NCI-H226 (cell line): ENCODE measurements at regions not wholly inside any gene's neighbourhood (a gene's known extent, or its start where the extent isn't known, plus 50 kb on each side); places are given as distances from the start of the nearest gene placed in this dataset.

Experiments used
- DNase-seq: peaks from one replicate; pipeline ENCODE4 v3.0.0-alpha.2; 2015

DNA sequence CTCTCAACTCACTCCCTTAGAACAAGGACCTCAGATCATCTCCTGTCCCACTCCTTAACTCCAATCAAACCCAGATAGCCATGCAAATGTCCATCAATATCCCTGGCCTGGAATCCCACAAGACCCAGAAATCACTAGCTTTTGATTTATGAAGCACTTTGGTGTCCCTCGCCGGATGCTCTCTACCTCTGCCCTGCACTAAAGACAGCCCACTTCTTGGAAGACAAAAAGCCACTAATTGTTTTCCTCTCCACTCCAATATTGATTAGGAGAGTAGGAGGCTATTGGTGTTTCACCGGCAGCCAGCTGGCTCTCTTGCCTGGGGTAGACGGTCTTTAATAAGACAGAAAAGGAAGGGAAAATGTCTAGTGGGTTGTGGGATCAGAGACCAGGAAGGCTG is 221.2 kb downstream of the BUD13 start:
- DNase-seq = no peak

DNA sequence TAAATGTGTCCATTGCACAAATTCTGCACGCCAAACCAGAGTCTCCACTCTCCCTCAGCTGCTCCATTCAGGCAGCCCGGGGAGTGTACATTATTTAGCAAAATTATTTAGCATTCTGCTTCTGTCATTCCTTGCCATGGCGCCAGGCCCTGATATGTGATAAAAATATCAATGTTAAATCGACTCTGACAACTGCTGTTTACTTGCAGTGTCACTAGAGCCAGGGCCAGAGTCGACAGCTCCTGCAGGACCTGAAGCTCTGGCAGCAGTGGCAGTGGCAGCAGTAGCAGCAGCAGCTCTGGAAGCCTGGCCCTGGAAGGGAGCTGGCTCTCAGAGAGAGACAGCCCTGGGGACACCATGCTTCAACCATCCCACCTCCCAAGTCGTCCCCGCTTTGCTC is 224.5 kb downstream of the BUD13 start:
- DNase-seq = no peak

DNA sequence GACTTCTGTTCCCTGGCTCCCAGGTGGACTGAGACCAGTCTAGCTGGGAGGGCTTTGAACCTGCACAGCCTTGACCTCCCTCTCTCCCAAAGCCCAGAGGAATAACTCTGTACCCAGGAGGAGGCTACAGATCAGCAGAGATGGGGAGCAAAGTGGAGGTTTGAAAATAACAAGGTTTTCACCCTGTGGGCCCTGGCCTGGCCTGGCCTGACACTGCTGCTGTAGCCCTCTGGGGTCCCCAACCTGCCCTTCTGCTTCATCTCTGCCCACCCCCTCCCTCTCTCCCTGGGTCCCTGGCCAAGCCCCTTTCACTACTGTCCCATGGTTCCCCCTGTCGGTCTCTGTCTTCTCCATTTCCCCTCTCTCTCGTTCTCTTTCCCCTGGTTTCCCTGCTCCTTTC is 225.2 kb downstream of the BUD13 start:
- no peak for DNase-seq

DNA sequence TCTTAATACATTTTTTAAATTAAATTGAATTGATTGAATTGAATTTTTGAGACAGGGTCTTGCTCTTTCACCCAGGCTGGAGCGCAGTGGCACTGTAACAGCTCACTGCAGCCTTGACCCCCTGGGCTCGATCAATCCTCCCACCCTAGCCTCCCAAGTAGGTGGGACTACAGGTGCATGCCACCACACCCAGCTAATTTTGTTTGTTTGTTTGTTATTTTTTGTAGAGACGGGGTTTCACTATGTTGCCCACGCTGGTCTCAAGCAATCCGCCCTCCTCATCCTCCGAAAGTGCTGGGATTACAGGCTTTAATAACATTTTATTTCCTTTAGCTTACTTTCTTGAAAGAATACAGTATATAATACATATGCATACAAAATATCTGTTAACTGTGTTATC is 226.9 kb downstream of the BUD13 start:
- DNase-seq = no peak

DNA sequence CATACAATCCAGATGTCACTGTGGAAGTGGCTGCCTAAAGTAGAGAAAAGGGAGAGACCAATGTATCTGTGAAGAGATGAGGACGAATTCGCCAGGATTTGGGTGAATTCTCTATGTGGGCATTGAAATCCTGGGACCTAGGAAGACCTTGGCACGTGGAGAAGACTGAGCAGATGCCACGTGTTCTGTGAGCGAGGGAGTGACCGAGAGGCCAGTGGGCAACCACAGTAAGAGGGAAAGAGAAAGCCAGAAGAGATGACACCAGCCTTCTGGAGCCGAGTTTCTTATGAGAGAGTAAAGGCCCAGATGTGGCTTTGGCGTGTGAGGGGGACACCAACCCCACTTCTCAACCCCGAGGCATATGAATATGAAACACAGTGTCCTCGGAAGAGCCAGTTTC is 228.1 kb downstream of the BUD13 start:
- DNase-seq = no peak

DNA sequence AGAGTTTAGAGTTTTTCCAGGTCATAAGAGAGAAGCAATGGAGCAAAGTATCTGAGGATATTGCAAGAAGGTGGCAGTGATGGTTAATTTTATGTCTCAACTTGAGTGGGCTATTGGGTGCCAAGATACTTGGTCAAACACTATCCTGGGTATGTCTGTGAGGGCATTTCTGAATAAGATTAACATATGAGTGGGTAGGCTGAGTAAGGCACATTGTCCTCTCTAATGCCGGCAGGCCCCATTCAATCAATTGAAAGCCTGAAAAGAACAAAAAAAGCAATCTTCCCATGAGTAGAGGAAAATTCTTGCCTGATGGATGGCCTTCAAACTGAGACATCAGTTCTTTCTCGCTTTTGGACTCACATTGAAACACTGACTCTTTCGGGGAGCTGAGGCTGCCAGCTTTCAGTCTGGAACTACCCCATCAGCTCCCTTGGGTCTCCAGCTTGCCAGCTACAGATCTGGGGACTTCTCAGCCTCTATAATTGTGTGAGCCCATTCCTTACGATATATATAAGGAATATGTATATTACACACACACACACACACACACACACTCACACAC is 228.8 kb downstream of the BUD13 start:
- no peak for DNase-seq

DNA sequence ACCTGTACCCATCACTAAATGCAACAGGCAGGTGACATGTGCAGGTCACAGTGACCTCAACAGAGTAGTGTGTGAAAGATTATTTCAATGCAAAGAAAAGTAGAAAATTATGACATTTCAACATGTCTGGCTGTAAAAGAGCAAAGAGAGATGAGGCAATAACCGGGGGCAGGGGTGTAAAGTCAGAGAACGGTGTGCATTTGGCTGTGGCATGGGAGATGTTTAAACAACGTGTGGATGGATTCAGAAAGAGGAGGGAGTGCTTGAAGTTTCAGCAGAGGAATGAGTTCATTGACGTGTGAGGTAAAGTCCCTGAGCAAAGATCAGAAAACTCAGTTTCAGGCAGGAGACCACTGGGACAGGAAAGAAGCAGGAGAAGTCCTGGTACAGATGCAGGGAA is 229.7 kb downstream of the BUD13 start:
- no peak for DNase-seq

DNA sequence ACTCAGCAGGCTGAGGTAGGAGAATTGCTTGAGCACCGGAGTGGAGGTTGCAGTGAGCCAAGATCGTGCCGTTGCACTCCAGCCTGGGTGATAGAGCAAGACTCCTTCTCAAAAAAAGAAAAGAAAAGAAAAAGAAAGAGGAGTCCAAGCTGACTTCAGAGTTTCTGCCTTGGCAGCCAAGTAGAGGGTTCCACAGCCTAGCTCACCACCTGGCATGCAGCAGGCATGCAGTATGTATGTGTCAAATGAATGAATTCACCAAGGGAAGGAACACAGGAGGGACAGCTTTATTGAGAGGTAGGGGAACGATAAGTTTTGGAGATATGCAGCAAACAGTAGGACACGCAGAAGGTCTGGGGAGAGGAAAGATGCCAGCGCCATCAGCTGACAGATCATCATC is 230.4 kb downstream of the BUD13 start:
- DNase-seq = no peak

DNA sequence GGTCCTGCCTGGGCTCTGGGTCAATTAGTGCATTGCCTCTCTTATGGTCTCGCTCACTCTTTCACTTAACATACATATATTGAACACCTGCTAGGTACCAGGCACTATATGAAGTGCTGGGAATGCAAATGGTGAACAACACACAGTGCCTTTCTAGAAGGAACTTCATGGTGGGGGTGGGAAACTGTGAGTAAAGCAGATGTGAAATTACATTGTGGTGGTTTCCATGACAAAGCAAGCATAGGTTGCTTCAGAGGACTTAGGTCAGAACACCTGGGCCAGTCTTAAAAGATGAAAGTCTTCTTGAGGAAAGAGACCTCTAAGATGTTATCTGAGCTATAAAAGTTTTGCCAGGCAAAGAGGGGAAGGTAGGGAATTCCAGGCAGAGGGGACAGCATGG is 231.3 kb downstream of the BUD13 start:
- DNase-seq = no peak

DNA sequence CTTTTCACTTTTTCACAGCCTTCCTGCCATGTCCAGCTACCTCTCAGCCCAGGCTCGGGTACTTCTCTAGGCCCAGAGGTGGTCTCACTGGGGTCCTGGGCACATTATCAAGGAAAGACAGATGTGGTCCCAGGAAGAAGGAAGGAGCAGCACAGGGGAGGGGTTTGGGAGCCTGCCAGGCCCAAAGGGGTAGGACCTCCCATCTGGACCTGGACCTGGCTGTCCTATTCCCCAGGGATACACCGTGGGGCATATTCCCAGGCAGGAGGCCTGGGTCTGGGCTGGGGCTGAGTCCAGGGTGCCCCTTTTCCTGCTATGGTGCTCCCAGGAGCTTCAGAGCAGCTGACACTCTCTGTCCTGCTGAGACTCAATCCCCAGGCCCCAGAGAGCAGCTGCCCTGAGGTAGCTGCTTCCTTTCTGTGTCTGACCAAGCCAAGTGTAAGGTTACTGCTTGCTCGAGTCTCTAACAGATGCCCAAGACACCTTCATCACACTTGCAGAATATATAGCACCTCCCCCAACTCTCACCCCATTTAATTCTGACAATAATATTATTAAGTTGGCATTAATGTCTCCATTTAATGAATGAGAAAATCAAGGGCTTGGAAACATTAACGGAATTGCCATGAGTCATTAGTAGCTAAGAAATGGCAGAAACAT is 232.0 kb downstream of the BUD13 start:
- no peak for DNase-seq

DNA sequence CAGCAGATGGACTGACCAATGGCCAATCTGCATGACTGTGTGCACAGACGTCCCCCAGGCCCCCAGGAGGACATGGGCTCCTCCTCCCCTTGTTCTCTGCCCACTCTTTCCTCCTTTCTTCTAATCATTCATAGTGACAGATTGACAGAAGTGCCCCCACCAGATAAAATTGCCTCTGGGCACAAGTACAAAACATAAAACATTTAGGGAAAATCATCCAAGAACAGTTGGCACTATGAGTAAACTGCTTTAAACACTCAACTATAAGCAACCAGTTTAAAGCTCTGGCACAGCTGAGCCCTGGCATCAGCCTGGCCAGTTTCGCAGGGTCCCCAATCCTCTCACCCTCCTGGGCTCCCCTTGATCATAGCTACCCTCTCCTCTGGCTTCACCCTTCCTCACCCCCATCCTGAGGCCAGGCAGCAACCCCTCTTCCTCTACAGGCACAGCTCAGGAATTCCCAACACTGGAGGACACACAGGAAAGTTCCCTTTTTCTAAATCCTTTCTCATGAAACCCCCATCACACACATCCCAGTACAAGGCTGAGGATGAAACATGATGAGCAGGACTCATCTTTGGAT is 232.9 kb downstream of the BUD13 start:
- no peak for DNase-seq

DNA sequence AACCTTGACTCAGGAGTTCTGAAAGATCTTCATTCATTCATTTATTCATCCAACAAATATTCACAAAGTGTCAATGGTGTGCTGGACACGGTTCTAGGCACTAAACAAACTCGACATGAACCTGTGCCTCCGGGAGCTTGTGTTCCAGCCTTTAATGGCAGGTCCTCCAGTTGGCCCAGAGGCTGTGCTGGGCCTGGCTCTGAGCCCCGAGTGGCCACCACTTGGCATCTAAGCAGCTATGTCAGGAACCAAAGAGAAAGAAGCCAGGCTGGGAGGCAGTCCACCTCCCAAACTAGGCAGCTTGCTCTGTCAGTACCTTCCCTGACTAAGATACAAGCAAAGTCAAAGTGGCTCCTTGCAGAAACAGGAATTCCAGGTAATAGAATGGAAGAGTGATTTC is 233.6 kb downstream of the BUD13 start:
- no peak for DNase-seq

DNA sequence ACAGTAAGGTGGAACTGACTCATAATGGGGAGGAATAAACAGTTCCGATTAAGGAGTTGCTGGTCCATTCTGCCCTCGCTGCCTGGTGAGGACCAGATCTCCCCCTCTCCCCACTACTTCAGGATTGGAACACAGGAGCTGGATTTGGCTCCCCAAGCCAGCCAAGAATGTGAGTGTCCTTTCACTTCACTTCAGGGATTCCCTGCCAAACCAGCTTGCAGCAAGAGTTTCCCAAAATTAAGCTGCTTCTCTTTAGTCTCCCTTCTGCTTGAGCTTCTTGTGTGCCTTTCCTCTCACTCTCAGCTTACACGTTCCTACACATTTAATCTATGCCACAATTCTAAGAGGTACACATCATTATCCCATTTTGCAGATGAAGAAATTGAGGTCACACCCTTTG is 234.1 kb downstream of the BUD13 start:
- no peak for DNase-seq

DNA sequence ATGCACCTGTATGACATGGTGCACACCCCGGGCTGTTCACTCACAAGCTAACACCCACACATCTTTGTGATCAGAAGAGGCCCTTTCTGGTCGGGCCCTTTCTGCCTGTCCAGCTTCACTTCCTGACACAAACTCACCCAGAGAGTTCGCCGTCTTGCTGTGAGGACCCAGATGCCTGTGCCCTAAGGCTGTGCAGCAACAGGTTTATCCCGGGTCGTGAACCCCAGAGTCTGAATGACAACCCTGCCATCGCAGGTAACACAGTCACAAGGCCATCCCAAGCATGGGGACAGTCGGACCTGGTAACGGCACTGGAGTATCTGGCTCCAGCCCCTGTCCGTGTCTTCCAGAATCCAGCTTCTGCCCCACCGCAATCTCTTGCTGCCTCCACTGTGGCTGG is 235.1 kb downstream of the BUD13 start:
- no peak for DNase-seq

DNA sequence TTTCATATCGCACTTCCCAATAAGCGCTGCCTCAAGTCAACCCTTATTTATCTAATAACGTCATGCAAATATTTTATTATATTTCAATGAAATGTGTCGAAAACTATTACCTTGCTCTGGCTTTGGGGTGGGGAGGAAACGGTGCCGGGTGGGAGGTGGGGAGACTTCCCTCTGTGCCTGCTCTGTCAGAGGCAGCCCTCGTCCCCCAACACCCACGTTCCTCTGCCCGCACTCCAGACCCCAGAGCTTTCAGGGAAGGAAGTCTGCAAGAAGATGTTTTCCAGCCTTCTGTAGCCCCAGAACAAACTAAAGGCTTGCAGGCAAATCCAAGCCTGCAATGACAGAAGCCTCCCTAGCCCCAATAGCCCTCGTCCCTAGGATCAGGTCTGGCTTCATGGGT is 235.7 kb downstream of the BUD13 start:
- DNase-seq = no peak

DNA sequence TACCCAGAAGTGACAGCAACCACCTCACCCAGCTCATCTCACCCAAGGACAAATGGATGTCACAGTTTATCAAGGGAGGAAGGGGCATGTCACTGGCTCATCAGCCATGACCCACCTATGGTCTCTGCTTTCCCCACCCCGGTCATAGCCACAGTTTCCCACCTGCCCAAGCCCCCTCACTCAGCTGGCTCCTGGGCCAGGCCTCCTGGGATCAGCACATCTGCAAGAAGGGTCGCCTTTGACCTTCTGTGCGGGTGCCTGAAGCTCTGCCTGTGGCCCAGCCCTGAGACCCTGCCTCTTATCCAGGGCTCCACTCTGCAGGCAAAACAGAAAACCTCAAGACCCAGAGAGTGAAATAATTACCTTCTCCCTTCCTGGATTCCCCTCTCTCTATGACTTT is 236.4 kb downstream of the BUD13 start:
- no peak for DNase-seq

DNA sequence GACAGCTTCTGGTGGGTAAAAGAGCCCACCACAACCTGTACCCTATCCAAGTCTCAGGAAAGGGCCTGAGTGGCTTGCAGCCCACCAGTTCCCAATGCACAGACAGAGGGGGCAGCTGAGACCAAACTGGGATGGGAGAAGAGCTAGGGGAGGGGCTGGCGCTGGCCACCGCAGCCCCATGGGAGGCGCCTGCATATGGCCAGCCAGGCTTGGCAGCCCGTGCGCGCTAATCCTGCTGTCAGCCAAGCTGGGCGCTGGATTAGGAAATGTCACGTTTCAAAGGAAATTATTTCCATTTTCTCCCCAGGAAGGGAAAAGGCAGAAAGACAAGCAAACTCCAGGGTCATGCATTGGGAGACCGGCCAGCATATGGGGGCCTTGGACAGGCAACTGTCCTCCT is 236.8 kb downstream of the BUD13 start:
- no peak for DNase-seq

DNA sequence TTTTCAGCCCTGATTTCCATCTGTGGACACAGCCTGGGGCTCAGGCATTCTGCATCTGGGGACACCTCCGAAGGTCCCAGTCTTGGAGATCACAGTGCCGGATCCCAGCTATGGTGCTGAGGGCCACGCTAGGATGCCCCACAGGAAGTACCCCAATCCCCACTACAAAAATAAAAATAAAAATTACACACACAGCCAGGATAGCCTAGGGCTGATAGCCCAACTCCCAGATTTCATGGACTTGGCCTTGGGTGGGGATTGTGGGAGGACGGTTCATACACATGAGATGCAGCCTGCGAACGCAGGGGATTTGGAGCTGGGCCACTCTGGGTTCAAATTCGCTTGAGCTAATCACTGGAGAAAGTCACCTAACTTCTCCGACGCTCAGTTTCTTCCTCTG is 237.7 kb downstream of the BUD13 start:
- DNase-seq = no peak

DNA sequence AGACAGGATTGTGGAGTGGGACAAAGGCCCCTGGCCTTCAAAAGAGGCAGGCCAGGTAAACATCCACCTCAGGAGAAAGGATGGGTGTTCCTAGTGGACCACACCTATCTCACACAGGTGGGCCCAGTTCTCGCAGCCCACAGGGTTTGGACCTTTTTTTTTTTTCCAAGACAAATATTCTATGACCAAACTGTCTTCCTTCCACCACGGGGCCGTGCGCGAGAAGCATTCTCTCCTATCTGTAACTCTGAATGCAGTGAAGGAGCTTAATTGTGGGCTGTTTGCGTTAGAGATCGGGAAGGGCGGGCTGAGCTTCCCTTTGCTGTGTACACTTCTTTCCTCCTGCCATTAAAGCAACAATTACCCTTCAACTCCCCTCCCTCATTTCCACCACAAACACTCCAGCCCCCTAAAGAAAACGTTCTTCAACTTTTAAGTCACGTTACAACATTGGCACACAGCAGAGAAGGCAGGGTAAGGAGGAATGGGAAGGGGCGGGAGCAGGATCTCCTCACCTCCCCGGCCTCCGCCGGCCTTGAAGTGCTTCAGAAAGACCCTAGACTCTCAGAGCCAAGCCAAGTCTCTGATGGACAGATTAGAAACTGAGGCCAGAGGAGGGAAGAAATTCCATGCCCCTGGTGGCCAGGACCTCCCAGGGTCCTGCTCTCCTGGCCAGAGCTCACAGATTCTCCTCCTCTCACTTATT is 238.4 kb downstream of the BUD13 start:
- DNase-seq = no peak

DNA sequence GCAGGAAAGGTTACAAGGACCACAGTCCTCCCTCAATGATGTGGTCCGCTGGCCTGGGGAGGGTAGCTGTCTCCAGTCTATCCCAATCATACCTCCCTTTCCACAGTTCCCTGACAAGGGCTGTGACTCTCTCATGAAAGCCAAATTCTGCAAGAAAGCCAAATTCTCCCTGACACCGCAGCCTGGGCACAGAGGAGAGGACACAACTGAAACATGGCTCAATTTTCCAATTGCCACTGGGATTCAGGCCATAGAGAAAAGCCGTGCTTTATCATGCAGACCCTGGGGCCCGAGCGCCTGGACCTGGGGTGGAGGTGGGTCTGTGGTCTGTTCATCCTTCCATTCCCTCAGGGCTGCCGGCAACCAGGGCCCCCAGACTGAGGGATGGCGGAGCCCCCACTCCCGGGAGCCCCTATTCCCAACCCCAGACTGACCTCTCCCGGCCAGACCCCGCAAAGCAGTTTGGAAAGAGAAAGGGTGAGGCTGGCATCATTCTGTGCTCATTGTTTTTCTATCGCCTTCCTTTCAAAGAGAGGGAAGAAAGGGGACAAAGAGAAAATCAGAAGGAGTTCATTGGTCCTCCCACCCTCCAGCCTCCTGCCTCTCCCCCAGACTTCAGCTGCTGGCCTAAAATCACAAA is 239.5 kb downstream of the BUD13 start:
- DNase-seq = no peak

DNA sequence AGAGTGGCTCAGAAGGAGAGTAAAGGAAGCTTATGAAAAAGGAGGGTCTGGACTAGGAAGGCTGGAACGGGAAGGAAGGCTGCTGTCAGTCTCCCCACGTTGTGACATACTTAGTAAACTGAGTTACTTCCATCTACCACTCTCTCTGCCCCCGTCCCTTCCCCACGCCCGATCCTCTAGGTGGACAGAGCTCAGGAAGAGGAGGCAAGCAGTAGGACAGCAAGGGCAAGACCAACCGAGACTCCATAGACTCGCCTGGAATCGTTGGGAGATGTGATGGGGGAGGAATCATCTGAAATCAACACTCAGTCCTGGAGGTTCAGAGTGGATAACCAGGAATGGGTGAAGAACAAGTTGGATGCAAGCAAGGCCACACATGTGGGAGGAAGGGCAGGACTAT is 240.7 kb downstream of the BUD13 start:
- no peak for DNase-seq

DNA sequence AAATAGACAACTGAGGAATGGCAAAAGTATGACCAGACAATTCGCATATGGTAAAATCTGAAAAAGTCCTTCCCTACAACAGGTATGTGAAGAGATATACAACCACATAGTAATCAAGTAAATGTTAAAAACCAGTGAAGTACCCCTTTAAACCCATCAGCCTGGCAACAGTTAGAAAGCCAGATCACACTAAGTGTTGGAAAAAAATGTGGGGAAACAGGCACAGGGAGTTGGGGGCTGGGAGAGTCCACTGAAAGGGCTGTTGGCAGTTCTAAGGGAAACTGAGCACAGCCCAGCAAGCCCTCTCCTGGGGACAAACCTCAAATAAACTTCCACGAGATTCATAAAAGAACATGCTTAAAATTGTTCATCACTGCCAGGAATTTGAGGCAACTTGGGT is 242.1 kb downstream of the BUD13 start:
- no peak for DNase-seq

DNA sequence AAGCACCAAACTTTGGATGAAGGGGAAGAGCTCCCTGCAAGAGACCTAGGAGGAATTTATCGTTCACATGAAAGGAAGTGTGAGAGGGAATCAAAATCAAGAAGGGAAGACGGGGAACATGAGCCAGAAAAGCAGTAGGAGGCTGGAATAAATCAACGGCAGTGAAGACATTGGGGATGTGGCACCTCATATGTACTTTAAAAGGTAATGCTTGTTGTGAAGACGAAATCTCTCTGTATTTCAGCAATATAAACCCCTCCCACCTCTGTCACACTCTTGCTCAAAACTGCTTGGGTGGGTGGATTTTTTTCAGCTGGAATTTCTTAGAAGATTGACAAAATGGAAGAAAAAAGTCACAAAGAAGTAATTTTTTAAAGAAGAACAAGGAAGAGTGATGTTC is 243.5 kb downstream of the BUD13 start:
- no peak for DNase-seq
